ENCODE measurements at regions not wholly inside any gene's neighbourhood (a gene's known extent, or its start where the extent isn't known, plus 50 kb on each side); places are given as distances from the start of the nearest gene placed in this dataset.
"Not testable (repeated sequence)": the region's sequence is repeated elsewhere in the genome, so short reads cannot be mapped to it uniquely, and the experiment has no call there.

DNA sequence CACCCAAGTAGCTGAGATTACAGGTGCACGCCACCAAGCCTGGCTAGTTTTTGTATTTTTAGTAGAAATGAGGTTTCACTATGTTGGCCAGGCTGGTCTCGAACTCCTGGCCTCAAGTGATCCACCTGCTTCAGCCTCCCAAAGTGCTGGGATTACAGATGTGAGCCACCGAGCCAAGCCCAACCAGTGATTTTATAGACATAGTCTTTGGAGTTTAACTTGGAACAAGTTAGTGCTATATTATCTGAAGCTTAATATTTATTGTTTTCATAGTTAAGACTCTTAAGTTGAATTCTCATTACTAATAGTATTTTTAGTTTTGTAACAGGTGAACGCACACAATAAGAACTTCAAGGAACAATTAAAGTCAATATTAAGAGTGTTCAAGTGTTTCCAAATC is 122.1 kb downstream of the SPAG6 start:
- H3K36me3 ChIP-seq (ENCODE audit: low read depth, missing control alignments); intact Hi-C loops (cut with DNase I; ENCODE audit: low total_unique reads); H3K4me1 ChIP-seq; H3K27ac ChIP-seq; H3K4me3 ChIP-seq; DNase-seq; H3K27me3 ChIP-seq; H3K9me3 ChIP-seq: not testable (repeated sequence)
- WGBS, 2 donors: 86 to 91% methylated on average over 4 of the region's 4 CpGs

DNA sequence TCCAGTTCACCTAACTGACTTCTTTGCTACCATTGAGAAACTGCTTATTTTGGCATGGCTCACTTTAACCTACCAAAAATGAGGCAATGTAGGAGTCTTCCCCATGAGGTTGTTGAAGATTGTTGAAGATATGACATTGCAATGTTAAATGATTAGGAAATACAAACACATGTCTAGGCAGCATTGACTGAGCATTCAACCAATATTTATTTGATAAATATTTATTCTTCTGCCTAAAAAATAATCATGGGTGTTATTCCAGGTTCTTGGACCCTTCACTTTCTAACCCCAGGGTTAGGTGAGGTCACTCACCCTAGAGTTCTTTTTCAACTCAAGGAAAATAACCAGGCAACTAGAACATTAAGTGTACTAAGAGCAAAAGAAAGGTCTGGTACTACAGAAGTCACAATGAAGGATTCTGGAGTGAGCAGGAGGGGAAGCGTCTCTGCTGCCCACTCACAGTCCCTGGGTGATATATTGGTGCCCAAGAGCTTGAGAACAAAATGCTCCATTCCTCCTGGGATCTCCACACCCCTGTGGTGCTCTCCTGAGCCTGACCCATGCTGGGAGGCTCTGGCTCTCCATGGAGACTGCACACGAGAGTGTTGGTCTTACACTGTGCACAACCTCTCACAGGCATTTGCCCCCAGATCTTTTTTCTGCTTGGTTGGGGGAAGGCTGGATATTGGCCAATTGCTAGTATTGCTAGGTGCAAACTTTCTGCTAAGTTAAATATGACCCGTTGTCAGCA is 123.4 kb downstream of the SPAG6 start:
- WGBS, 2 donors: 79 to 89% methylated on average over 3 of the region's 3 CpGs
- DNase-seq: no peak
- Histone ChIP-seq H3K36me3 (ENCODE audit: low read depth, missing control alignments) (no peaks in the 10 kb centered on the region), H3K27ac (no peak overlapping the region), H3K4me1 (no peaks in the 10 kb centered on the region), H3K4me3 (no peak overlapping the region), H3K27me3 (no peaks in the 10 kb centered on the region), H3K9me3 (no peaks in the 10 kb centered on the region)
- TF ChIP-seq, protein P1, sequence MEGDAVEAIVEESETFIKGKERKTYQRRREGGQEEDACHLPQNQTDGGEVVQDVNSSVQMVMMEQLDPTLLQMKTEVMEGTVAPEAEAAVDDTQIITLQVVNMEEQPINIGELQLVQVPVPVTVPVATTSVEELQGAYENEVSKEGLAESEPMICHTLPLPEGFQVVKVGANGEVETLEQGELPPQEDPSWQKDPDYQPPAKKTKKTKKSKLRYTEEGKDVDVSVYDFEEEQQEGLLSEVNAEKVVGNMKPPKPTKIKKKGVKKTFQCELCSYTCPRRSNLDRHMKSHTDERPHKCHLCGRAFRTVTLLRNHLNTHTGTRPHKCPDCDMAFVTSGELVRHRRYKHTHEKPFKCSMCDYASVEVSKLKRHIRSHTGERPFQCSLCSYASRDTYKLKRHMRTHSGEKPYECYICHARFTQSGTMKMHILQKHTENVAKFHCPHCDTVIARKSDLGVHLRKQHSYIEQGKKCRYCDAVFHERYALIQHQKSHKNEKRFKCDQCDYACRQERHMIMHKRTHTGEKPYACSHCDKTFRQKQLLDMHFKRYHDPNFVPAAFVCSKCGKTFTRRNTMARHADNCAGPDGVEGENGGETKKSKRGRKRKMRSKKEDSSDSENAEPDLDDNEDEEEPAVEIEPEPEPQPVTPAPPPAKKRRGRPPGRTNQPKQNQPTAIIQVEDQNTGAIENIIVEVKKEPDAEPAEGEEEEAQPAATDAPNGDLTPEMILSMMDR (IDR thresholded peaks at IDR 0.05): no peak
- TF ChIP-seq POLR2A (IDR thresholded peaks at IDR 0.05): no peak
- intact Hi-C loops (cut with DNase I; ENCODE audit: low total_unique reads): no loop called here

DNA sequence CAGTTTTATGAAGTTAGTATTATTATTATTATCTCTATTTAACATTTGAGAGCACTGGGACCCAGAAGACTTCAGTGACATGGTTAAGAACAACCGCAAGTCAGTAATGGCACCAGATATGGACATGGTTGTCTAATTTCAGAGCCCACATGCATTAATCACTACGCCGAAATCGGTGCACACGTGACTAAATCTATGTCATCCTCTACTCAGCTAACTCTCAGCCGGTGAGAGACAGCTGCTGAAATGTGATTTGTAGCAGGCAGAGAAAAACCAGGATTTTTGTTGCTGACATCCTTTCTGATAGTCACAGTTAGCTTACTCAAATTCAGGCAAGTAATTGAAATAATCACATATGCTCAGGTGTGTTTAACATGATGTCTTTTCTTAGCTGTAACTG is 127.7 kb downstream of the SPAG6 start:
- Histone ChIP-seq H3K9me3 (no peaks in the 10 kb centered on the region), H3K27me3 (no peaks in the 10 kb centered on the region), H3K4me3 (no peak overlapping the region), H3K4me1 (no peaks in the 10 kb centered on the region), H3K36me3 (ENCODE audit: low read depth, missing control alignments) (no peaks in the 10 kb centered on the region), H3K27ac (no peak overlapping the region)
- DNase-seq: no peak
- intact Hi-C loops (cut with DNase I; ENCODE audit: low total_unique reads): no loop called here
- TF ChIP-seq, protein P1 (IDR thresholded peaks at IDR 0.05): no peak
- TF ChIP-seq POLR2A (IDR thresholded peaks at IDR 0.05): no peak
- 80 to 93% methylated on average over 6 of the region's 6 CpGs for WGBS, 2 donors

DNA sequence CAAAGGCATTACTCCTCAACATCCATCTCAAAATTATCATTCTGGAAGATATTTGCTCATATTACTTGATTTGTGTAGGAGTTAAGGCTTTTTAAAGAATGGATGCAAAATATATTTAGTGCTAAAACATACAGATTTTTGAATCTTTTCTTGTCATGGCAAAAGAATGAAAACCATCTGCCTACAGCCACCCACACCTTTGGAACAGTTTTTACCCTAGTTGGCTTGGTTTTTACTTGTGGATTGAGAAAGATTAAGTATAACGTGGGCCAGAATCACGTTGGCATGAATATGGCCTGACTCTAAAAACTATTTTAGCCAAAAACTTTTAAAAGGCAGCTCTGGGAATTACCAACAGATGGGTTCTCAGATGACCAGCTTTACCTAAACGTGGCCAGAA is 128.2 kb downstream of the SPAG6 start:
- H3K27me3 ChIP-seq: no peaks in the 10 kb centered on the region
- DNase-seq: no peak
- no peak for TF ChIP-seq POLR2A (IDR thresholded peaks at IDR 0.05)
- TF ChIP-seq, protein P1 (IDR thresholded peaks at IDR 0.05): no peak

DNA sequence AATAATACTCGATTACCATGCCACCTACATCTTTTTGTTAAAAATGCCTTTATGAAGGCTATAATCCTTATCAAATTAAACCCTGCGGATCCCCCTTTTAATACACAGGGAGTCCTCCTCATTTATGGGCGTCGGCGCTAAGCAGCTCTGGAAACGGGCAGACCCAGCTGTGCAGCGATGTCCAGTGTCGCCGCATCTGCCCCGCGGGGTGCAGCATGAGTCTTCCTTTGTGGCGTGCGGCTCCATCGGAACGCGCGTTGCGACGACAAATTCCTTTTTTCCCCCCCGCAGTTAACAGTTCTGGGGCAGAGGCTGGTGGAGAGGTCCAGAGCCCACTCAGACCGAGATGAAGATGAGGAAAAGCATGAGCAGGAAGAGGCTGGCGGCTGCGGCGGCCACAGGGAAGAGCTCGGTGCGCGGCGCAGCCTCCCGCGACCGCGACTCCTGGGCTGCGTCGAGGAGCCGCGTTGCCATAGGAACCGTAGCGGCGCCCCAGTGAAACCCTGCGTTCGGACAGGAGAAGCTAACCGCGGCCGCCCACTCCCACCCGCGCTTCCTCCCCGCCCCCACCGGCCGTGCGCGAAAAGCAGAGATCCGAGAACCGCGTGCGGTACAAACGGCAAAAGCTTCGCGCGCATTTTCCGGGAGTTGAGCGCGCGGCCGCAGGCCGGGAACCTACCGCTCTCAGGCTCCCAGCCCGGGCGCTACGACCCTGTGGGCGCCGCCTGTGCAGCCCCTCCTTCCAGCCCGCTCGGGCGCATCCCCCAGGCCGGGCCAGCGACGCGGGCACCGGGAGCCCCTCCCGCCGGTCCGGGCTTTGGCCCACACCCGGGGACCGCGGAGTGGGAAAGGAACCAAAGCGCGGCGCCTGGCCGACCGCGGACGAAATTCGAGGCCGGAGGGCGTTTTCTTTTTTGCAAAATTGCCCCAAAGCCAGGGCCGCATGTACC is 130.6 kb downstream of the SPAG6 start:
- Histone ChIP-seq H3K27ac (peak overlapping the region; percentile 8 to 16), H3K36me3 (ENCODE audit: low read depth, missing control alignments) (no peaks in the 10 kb centered on the region), H3K4me1 (no peaks in the 10 kb centered on the region), H3K4me3 (peak overlapping the region; percentile 34 to 35), H3K27me3 (no peaks in the 10 kb centered on the region), H3K9me3 (no peaks in the 10 kb centered on the region)
- no peak for TF ChIP-seq POLR2A (IDR thresholded peaks at IDR 0.05)
- TF ChIP-seq, protein P1 (IDR thresholded peaks at IDR 0.05): no peak
- 2 to 3% methylated on average over 62 to 67 of the region's 96 CpGs for WGBS, 2 donors
- DNase-seq: peak; percentile 60
- intact Hi-C loops (cut with DNase I; ENCODE audit: low total_unique reads): no loop called here

More for the DNA sequence above, 128.2 kb downstream of the SPAG6 start:
- H3K36me3 ChIP-seq (ENCODE audit: low read depth, missing control alignments): no peaks in the 10 kb centered on the region
- no peaks in the 10 kb centered on the region for H3K9me3 ChIP-seq
- H3K4me1 ChIP-seq: no peaks in the 10 kb centered on the region
- 86 to 93% methylated on average over 3 of the region's 3 CpGs for WGBS, 2 donors
- intact Hi-C loops (cut with DNase I; ENCODE audit: low total_unique reads): no loop called here
- no peak overlapping the region for H3K27ac ChIP-seq
- no peak overlapping the region for H3K4me3 ChIP-seq

All from testis (tissue), 2 donors.